Transverse colon (tissue), 4 donors: ENCODE measurements at regions not wholly inside any gene's neighbourhood (a gene's known extent, or its start where the extent isn't known, plus 50 kb on each side); places are given as distances from the start of the nearest gene placed in this dataset.

Experiments used
- DNase-seq: peaks from one replicate; pipeline ENCODE4 v3.0.0-alpha.2; 2019
- H3K27ac ChIP-seq, 4 donors: fragments of 200-600 bp; sonication (generic); 2 replicates each; pipeline ENCODE4 v1.5.1; 2016 to 2018; ENCODE audit warnings: inconsistent platforms in 4 of 4
- H3K27me3 ChIP-seq: fragments of 200-600 bp; sonication (generic); 2 replicates; pipeline ENCODE4 v1.5.1; 2017; ENCODE audit warnings: inconsistent platforms
- H3K36me3 ChIP-seq, 4 donors: fragments of 200-600 bp; sonication (generic); 2 replicates each; pipeline ENCODE4 v1.5.1; 2017 to 2019; ENCODE audit warnings: inconsistent platforms in 4 of 4
- H3K4me1 ChIP-seq, 4 donors: fragments of 200-600 bp; sonication (generic); 2 replicates each; pipeline ENCODE4 v1.5.1; 2017 to 2020; ENCODE audit warnings: inconsistent platforms in 4 of 4
- H3K4me3 ChIP-seq, 4 donors: fragments of 200-600 bp; sonication (generic); 1 replicate in 1 of 4; 2 replicates in 3 of 4; pipeline versions ENCODE4 v1.5.1 to v1.6.1; 2017 to 2019; ENCODE audit warnings: inconsistent platforms in 4 of 4
- H3K9me3 ChIP-seq, 2 donors: fragments of 200-600 bp; sonication (generic); 2 replicates each; pipeline ENCODE4 v1.5.1; 2017 to 2019; ENCODE audit warnings: inconsistent platforms in 2 of 2
- CTCF ChIP-seq, 5 experiments: fragments of 200-600 bp in 3 of 5; fragments of 450-650 bp in 2 of 5; sonication (generic) in 3 of 5; IDR thresholded peaks; 1 replicate in 2 of 5; 2 replicates in 3 of 5; pipeline ENCODE4 v1.5.1; 2016 to 2017; ENCODE audit warnings: antibody characterized with exemption in 5 of 5, inconsistent platforms in 3 of 5, mild to moderate bottlenecking in 2 of 5, moderate library complexity in 1 of 5
- EP300 ChIP-seq: sonication (generic); formaldehyde crosslinking; IDR thresholded peaks from one replicate; pipeline ENCODE4 v1.6.1; 2017; ENCODE audit warnings: antibody characterized with exemption, low read depth
- POLR2A ChIP-seq: fragments of 450-650 bp; IDR thresholded peaks from one replicate; pipeline ENCODE4 v1.6.1; 2016; ENCODE audit warnings: antibody characterized with exemption, mild to moderate bottlenecking, moderate library complexity
- POLR2AphosphoS5 ChIP-seq, 3 donors: sonication (generic); formaldehyde crosslinking; IDR thresholded peaks; one replicate each; pipeline ENCODE4 v1.6.1; 2016; ENCODE audit warnings: antibody characterized with exemption in 3 of 3
- WGBS, 2 donors: methylation state at CpG; one replicate each; pipeline ENCODE4 v1.1.5; 2018; ENCODE audit warnings: low coverage in 1 of 2; 5-methylcytosine and 5-hydroxymethylcytosine counted together
- in situ Hi-C, 4 donors: fragments of 200-750 bp; cut with MboI; loops; one replicate each; pipeline versions ENCODE4 v1.15.0 to v1.15.1; 2017; ENCODE audit warnings: low sequenced_read_pairs in 3 of 4, low pct_ligation_motif_present in 1 of 4, low pct_unique_long_range_greater_than_20kb in 1 of 4
- intact Hi-C: fragments of 100-400 bp; cut with DNase I; formaldehyde crosslinking; loops from one replicate; pipeline ENCODE4 v1.15.1; 2023; ENCODE audit warnings: low total_unique reads

- no peak overlapping the region for H3K27ac ChIP-seq
- in situ Hi-C loops = loop anchor here in 2 of 4 donors (10.0 to 25.0 kb wide), 4 partner anchors 455 to 833 kb away; no protein-coding TSS in a partner anchor
- TF ChIP-seq POLR2AphosphoS5 (IDR thresholded peaks at IDR 0.05) (no peak), CTCF (IDR thresholded peaks at IDR 0.05) (no peak), POLR2A (no peak), EP300 (no peak)
Observed at GRCh38 chr1:199682081-199682480, 345.4 kb upstream of the NR5A2 start.

GRCh38 chr1:199684686-199685273 lies 342.7 kb upstream of the NR5A2 start:
- DNase-seq = peak; percentile 16
- intact Hi-C loops = no loop called here
- in situ Hi-C loops = loop anchor here in 2 of 4 donors (10.0 to 25.0 kb wide), 4 partner anchors 453 to 830 kb away; no protein-coding TSS in a partner anchor

More at GRCh38 chr1:199682081-199682480, 345.4 kb upstream of the NR5A2 start:
- Histone ChIP-seq H3K36me3 (no peaks in the 10 kb centered on the region), H3K4me3 (no peak overlapping the region), H3K9me3 (no peaks in the 10 kb centered on the region), H3K27me3 (no peaks in the 10 kb centered on the region), H3K4me1 (peaks cover 0 to 5% (median 0%) of the 10 kb centered on the region in 4 donors)
- DNase-seq = no peak
- intact Hi-C loops = no loop called here

GRCh38 chr1:199685369-199685768 lies 342.1 kb upstream of the NR5A2 start:
- H3K4me3 ChIP-seq = no peak overlapping the region
- in situ Hi-C loops (loop anchor here in 2 of 4 donors (10.0 to 25.0 kb wide), 4 partner anchors 452 to 829 kb away; no protein-coding TSS in a partner anchor), intact Hi-C loops (no loop called here)

More at GRCh38 chr1:199684686-199685273, 342.7 kb upstream of the NR5A2 start:
- Histone ChIP-seq H3K27ac (no peak overlapping the region), H3K4me1 (peaks cover 0 to 5% (median 0%) of the 10 kb centered on the region in 4 donors), H3K9me3 (no peaks in the 10 kb centered on the region), H3K27me3 (no peaks in the 10 kb centered on the region), H3K4me3 (no peak overlapping the region), H3K36me3 (no peaks in the 10 kb centered on the region)
- 92 to 100% methylated on average over 1 of the region's 1 CpG for WGBS, 2 donors
- TF ChIP-seq CTCF (IDR thresholded peaks at IDR 0.05) = peak; percentile 57 to 79 (median 71)
- TF ChIP-seq EP300 = no peak
- no peak for TF ChIP-seq POLR2A
- TF ChIP-seq POLR2AphosphoS5 (IDR thresholded peaks at IDR 0.05) = no peak

GRCh38 chr1:199687321-199687720 lies 340.2 kb upstream of the NR5A2 start:
- Histone ChIP-seq H3K27me3 (no peaks in the 10 kb centered on the region), H3K27ac (no peak overlapping the region), H3K4me3 (no peak overlapping the region), H3K36me3 (no peaks in the 10 kb centered on the region), H3K4me1 (peaks cover 0 to 5% (median 0%) of the 10 kb centered on the region in 4 donors), H3K9me3 (no peaks in the 10 kb centered on the region)
- no peak for TF ChIP-seq POLR2AphosphoS5 (IDR thresholded peaks at IDR 0.05)
- TF ChIP-seq POLR2A = no peak
- TF ChIP-seq EP300 = no peak
- no peak for TF ChIP-seq CTCF (IDR thresholded peaks at IDR 0.05)
- intact Hi-C loops = no loop called here
- 77 to 86% methylated on average over 4 of the region's 4 CpGs for WGBS, 2 donors
- in situ Hi-C loops = loop anchor here in 2 of 4 donors (10.0 to 25.0 kb wide), 4 partner anchors 450 to 827 kb away; no protein-coding TSS in a partner anchor
- no peak for DNase-seq

More at GRCh38 chr1:199685369-199685768, 342.1 kb upstream of the NR5A2 start:
- Histone ChIP-seq H3K36me3 (no peaks in the 10 kb centered on the region), H3K27me3 (no peaks in the 10 kb centered on the region), H3K27ac (no peak overlapping the region), H3K4me1 (peaks cover 0 to 5% (median 0%) of the 10 kb centered on the region in 4 donors), H3K9me3 (no peaks in the 10 kb centered on the region)
- DNase-seq = no peak
- TF ChIP-seq EP300 = no peak
- no peak for TF ChIP-seq POLR2A
- TF ChIP-seq CTCF (IDR thresholded peaks at IDR 0.05) = no peak
- 37% methylated on average over 2 of the region's 2 CpGs for WGBS, 2 donors
